22Rv1 (cell line): ENCODE measurements at regions not wholly inside any gene's neighbourhood (a gene's known extent, or its start where the extent isn't known, plus 50 kb on each side); places are given as distances from the start of the nearest gene placed in this dataset.

Experiments
- CTCF ChIP-seq: fragments of 450-650 bp; IDR thresholded peaks from 2 replicates; pipeline ENCODE4 v1.5.1; 2017; ENCODE audit warnings: mild to moderate bottlenecking
- ZFX ChIP-seq: fragments of 450-650 bp; IDR thresholded peaks from 2 replicates; pipeline ENCODE4 v1.6.1; 2017; ENCODE audit warnings: antibody characterized with exemption, borderline replicate concordance

- no peak for TF ChIP-seq CTCF
- TF ChIP-seq ZFX, result no peak
Observed at GRCh38 chr3:157752554-157752953, 249.3 kb upstream of the VEPH1 start.
